RWPE1 (cell line): ENCODE measurements at regions not wholly inside any gene's neighbourhood (a gene's known extent, or its start where the extent isn't known, plus 50 kb on each side); places are given as distances from the start of the nearest gene placed in this dataset.
A peak's percentile ranks its signal among the peaks of the same experiment; 100 is the strongest.

Experiments used
- CTCF ChIA-PET: fragments of 350-600 bp; sonication (Branson Sonifier 250); formaldehyde crosslinking; extraction: SDS; loops from one replicate; lab custom pipeline; 2021; lab: Yijun Ruan, JAX
- POLR2A ChIA-PET: fragments of 400-600 bp; formaldehyde crosslinking; extraction: SDS; loops from one replicate; lab custom pipeline; 2020; ENCODE audit warnings: antibody characterized with exemption; ENCODE audit not compliant: low non-redundant PET; lab: Yijun Ruan, JAX
- DNase-seq: peaks from one replicate; pipeline ENCODE4 v3.0.0; 2012; ENCODE audit warnings: low spot score
- H3K27ac ChIP-seq: fragments of 450-650 bp; 2 replicates; pipeline ENCODE4 v1.5.1; 2017
- CTCF ChIP-seq: fragments of 450-650 bp; conservative IDR thresholded peaks from 2 replicates; pipeline ENCODE4 v1.5.1; 2017; ENCODE audit warnings: low read depth, mild to moderate bottlenecking

GRCh38 chr3:5384557-5385236, 197.2 kb downstream of the EDEM1 start:
- DNase-seq, result no peak
- ChIA-PET CTCF (no interaction called here), POLR2A (no interaction called here)
- H3K27ac ChIP-seq, result no peak overlapping the region
- TF ChIP-seq CTCF, result no peak

- POLR2A ChIA-PET, result no interaction called here
- no peak for TF ChIP-seq CTCF
- no peak for DNase-seq
- no peak overlapping the region for H3K27ac ChIP-seq
- CTCF ChIA-PET, result interaction anchor here (0.6 kb wide), 1 partner anchor 11 kb away, joined by 3 read pairs; no protein-coding TSS in a partner anchor
Measured at GRCh38 chr3:5388091-5388490, 200.6 kb downstream of the EDEM1 start.

- TF ChIP-seq CTCF, result no peak
- no peak overlapping the region for H3K27ac ChIP-seq
- DNase-seq, result peak; percentile 77
- CTCF ChIA-PET, result no interaction called here
- POLR2A ChIA-PET, result no interaction called here
Measured at GRCh38 chr3:5389057-5389456, 201.6 kb downstream of the EDEM1 start.

GRCh38 chr3:5390221-5390620, 202.7 kb downstream of the EDEM1 start:
- CTCF ChIA-PET, result no interaction called here
- no peak overlapping the region for H3K27ac ChIP-seq
- no peak for DNase-seq
- no peak for TF ChIP-seq CTCF
- POLR2A ChIA-PET, result no interaction called here

GRCh38 chr3:5390936-5391625, 203.6 kb downstream of the EDEM1 start:
- no peak for TF ChIP-seq CTCF
- ChIA-PET POLR2A (no interaction called here), CTCF (no interaction called here)
- no peak overlapping the region for H3K27ac ChIP-seq
- no peak for DNase-seq

GRCh38 chr3:5401002-5401401, 213.5 kb downstream of the EDEM1 start:
- ChIA-PET POLR2A (no interaction called here), CTCF (no interaction called here)
- no peak for DNase-seq
- no peak overlapping the region for H3K27ac ChIP-seq
- no peak for TF ChIP-seq CTCF
